ENCODE measurements at regions not wholly inside any gene's neighbourhood (a gene's known extent, or its start where the extent isn't known, plus 50 kb on each side); places are given as distances from the start of the nearest gene placed in this dataset.
"Not testable (repeated sequence)": the region's sequence is repeated elsewhere in the genome, so short reads cannot be mapped to it uniquely, and the experiment has no call there.

- DNase-seq (ENCODE audit: extremely low read depth, low read depth) = not testable (repeated sequence)
Measured at GRCh38 chr12:8389296-8389695, 66.5 kb upstream of the CLEC6A start.

DNA sequence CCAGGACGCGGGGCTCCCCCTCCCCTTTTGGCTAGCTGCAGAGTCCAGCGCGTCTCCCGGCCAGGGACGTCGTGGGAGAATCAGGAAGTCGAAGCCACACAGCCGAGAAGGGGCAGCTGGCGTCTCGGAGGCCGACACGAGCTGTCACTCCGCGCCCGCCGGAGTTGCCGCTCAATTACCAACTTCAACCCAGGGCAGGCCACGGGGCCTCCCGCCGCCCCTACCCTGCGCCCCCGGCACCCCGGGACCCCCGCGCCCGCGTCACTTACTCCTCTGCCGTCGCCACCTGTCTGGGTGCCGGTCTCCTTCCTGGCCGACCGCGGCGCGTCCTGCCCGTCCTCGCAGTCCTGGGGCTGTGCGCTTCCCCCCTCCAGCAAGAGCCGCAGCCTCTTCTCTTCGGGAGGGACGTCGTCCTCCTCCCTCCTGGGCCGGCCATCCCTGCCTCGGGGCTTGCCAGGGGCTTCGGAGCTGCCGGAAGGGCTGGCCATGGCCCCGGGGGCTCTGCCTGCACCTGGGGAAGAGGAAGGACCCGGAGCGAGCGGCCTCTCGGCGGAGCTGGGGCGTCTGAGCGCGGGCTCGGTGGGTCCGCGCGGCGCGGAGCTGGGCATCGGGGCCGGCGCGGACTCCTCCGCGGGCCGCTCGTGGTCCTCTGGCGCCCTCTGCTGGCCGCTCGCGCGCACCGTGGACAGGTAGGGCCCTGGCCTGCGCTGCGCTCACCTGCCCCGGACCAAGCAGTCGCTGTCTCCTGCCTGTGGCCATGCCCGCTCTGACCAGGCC, 65.6 kb upstream of the CLEC6A start:
- TF ChIP-seq, protein P1, sequence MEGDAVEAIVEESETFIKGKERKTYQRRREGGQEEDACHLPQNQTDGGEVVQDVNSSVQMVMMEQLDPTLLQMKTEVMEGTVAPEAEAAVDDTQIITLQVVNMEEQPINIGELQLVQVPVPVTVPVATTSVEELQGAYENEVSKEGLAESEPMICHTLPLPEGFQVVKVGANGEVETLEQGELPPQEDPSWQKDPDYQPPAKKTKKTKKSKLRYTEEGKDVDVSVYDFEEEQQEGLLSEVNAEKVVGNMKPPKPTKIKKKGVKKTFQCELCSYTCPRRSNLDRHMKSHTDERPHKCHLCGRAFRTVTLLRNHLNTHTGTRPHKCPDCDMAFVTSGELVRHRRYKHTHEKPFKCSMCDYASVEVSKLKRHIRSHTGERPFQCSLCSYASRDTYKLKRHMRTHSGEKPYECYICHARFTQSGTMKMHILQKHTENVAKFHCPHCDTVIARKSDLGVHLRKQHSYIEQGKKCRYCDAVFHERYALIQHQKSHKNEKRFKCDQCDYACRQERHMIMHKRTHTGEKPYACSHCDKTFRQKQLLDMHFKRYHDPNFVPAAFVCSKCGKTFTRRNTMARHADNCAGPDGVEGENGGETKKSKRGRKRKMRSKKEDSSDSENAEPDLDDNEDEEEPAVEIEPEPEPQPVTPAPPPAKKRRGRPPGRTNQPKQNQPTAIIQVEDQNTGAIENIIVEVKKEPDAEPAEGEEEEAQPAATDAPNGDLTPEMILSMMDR (IDR thresholded peaks at IDR 0.05; ENCODE audit: low read depth, low read length) = peak; percentile 35
- not testable (repeated sequence) for DNase-seq (ENCODE audit: extremely low read depth, low read depth)

DNA sequence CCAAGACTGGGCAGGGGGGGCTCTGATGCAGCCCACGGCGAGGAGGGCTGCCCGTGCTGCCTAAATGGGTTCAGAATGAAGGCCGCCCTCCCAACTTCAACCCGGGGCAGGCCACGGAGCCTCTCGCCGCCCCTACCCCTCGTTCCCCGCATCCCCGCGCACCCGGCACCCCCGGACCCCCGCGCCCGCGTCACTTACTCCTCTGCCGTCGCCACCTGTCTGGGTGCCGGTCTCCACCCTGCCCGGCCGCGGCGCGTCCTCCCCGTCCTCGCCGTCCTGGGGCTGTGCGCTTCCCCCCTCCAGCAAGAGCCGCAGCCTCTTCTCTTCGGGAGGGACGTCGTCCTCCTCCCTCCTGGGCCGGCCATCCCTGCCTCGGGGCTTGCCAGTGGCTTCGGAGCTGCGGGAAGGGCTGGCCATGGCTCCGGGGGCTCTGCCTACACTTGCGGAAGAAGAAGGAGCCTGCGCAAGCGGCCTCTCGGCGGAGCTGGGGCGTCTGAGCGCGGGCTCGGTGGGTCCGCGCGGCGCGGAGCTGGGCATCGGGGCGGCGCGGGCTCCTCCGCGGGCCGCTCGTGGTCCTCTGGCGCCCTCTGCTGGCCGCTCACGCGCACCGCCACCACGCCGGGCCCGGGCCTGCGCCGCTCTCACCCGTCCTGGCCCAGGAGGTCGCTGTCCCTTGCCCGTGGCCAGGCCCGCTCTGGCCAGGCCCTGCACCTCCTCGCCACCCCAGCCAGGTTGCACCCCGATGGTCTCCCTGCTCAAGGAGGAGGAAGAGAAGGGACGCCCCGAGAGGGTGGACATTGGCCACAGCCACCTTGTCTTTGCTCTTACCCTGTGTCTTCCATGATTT, 59.3 kb upstream of the CLEC6A start:
- not testable (repeated sequence) for DNase-seq (ENCODE audit: extremely low read depth, low read depth)
- TF ChIP-seq, protein P1 (IDR thresholded peaks at IDR 0.05; ENCODE audit: low read depth, low read length) = peak; percentile 27

- DNase-seq (ENCODE audit: extremely low read depth, low read depth) = not testable (repeated sequence)
Measured at GRCh38 chr12:8397378-8397777, 58.4 kb upstream of the CLEC6A start.

GRCh38 chr12:8399496-8400034, 56.2 kb upstream of the CLEC6A start:
- not testable (repeated sequence) for DNase-seq (ENCODE audit: extremely low read depth, low read depth)

- DNase-seq (ENCODE audit: extremely low read depth, low read depth) = not testable (repeated sequence)
Measured at GRCh38 chr12:8403834-8404233, 51.9 kb upstream of the CLEC6A start.

- not testable (repeated sequence) for DNase-seq (ENCODE audit: extremely low read depth, low read depth)
Measured at GRCh38 chr12:8404341-8404740, 51.4 kb upstream of the CLEC6A start.
